Nephron (organoid): ENCODE measurements at regions not wholly inside any gene's neighbourhood (a gene's known extent, or its start where the extent isn't known, plus 50 kb on each side); places are given as distances from the start of the nearest gene placed in this dataset.

Experiments used
- H3K27ac Mint-ChIP-seq, 3 experiments: 2 replicates each; pipeline ENCODE4 v1.8.0; 2020; ENCODE audit warnings: mixed read lengths in 3 of 3, mild to moderate bottlenecking in 2 of 3, moderate library complexity in 1 of 3
- H3K27me3 Mint-ChIP-seq: 2 replicates; pipeline ENCODE4 v1.8.0; 2021; ENCODE audit warnings: low read depth, mild to moderate bottlenecking, moderate library complexity, mixed read lengths
- H3K36me3 Mint-ChIP-seq: 2 replicates; pipeline ENCODE4 v1.8.0; 2020; ENCODE audit warnings: low read depth, mixed read lengths
- H3K4me1 Mint-ChIP-seq: 2 replicates; pipeline ENCODE4 v1.8.0; 2020; ENCODE audit warnings: mixed read lengths
- H3K4me3 Mint-ChIP-seq, 3 experiments: 2 replicates each; pipeline ENCODE4 v1.8.0; 2020; ENCODE audit warnings: mild to moderate bottlenecking in 3 of 3, mixed read lengths in 3 of 3, moderate library complexity in 2 of 3
- H3K9me3 Mint-ChIP-seq: 2 replicates; pipeline ENCODE4 v1.8.0; 2020; ENCODE audit warnings: mixed read lengths
- TF ChIP-seq, protein P1 (sequence below), 3 experiments: fragments of 200-600 bp; sonication (generic); IDR thresholded peaks; one replicate each; pipeline ENCODE4 v1.5.0; 2021; ENCODE audit warnings: antibody characterized with exemption in 3 of 3; ENCODE audit not compliant: unreplicated experiment in 3 of 3

DNA sequence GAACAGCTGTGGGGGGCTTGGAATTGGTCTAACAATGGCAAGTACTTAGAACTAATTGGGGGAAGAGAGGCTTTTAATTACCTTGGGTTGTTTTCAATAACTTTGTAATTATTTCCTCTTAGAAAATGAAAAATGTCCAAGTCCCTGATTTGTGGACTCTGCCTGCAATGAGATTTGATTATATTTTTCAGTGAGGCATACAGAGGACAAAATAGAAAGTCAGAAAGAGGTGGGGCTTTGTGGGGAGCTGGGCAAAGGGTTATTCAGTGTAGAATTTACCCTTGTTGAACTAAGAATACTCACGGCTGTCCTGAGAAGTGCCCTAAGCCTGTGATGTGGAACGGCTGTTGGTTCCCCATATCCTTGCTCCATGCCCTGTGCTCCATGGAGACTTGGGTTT is 153.0 kb downstream of the ICE1 start:
- Mint-ChIP-seq H3K4me3 (no peak overlapping the region), H3K9me3 (no peaks in the 10 kb centered on the region), H3K27me3 (peaks cover 7% of the 10 kb centered on the region), H3K27ac (no peak overlapping the region), H3K4me1 (peaks cover 17% of the 10 kb centered on the region), H3K36me3 (no peaks in the 10 kb centered on the region)
- TF ChIP-seq, protein P1, sequence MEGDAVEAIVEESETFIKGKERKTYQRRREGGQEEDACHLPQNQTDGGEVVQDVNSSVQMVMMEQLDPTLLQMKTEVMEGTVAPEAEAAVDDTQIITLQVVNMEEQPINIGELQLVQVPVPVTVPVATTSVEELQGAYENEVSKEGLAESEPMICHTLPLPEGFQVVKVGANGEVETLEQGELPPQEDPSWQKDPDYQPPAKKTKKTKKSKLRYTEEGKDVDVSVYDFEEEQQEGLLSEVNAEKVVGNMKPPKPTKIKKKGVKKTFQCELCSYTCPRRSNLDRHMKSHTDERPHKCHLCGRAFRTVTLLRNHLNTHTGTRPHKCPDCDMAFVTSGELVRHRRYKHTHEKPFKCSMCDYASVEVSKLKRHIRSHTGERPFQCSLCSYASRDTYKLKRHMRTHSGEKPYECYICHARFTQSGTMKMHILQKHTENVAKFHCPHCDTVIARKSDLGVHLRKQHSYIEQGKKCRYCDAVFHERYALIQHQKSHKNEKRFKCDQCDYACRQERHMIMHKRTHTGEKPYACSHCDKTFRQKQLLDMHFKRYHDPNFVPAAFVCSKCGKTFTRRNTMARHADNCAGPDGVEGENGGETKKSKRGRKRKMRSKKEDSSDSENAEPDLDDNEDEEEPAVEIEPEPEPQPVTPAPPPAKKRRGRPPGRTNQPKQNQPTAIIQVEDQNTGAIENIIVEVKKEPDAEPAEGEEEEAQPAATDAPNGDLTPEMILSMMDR (IDR thresholded peaks at IDR 0.05; ENCODE audit: unreplicated experiment in 3 of 3), result no peak

DNA sequence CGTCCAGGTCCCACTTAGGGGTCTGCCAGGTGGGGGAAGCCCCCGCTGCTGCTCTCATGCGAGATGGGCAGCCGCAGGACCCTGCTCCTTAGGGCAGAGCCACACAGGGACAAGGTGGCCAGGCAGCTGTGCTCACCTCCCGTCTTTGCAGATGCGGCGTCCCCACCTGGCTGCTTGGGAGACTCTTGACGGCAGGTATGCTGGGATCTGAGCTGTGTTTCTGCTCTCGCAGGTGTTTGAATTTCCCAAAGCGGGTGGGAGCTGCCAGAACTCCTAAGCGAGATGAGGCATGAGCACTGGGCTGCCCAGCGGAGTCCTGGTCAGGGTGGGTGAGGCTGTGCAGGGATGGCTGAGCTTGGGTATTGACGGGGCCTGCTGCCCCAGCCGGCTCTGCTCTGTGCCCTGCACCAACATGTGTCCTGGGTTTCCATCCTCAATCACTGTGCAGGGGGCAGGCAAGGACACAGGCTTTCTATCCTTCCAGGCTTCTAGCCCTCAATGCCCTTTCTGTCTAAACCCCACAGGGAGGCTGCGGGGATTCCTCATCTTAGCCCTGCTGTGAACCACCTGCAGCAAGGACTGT is 151.4 kb downstream of the ICE1 start:
- TF ChIP-seq, protein P1 (IDR thresholded peaks at IDR 0.05; ENCODE audit: unreplicated experiment in 3 of 3), result no peak
- H3K4me3 Mint-ChIP-seq, result no peak overlapping the region
- H3K27ac Mint-ChIP-seq, result peak overlapping the region; percentile 80 to 92 (median 87)
- no peaks in the 10 kb centered on the region for H3K9me3 Mint-ChIP-seq
- H3K36me3 Mint-ChIP-seq, result no peaks in the 10 kb centered on the region
- peaks cover 17% of the 10 kb centered on the region for H3K27me3 Mint-ChIP-seq
- peaks cover 21% of the 10 kb centered on the region for H3K4me1 Mint-ChIP-seq

DNA sequence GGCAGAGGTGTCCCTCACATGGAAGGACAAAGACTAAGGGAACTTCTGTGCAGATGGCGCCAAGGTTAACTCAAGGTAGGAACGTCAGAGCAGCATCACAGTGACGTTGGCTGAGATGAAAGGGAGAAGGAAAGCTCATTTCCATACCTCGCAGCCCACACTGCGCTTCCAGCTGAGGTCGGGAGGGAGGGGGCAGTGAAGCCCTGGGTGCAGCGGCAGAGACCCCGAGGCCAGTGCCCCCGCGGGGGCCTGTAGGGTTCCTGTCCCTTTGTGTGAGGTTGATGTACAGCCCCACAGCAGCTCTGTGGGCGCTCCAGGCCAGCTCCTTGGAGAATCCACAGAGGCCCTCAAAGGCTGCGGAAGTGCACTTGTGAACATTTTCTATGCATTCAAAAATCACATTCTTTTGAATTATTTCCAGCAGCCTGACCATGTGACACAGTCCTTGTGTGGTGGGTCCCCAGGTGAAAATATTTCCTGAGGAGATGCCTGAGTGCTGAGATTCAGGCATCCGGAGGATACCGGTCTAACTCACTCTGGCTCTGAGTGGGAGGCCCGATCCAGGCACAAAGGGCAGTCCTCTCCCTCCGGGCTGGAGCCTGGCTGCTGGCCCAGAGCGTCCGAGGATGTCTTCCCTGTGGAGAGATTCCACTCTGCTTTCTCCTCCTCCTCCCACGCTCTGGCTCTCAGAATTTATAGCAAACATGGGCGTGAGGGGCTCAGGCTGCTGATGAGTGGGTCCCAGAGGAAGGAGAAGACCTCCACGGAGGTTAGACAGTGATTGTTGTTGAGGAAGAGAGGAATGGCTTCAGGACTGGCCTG is 150.7 kb downstream of the ICE1 start:
- H3K4me1 Mint-ChIP-seq, result peaks cover 21% of the 10 kb centered on the region
- H3K27me3 Mint-ChIP-seq, result peaks cover 19% of the 10 kb centered on the region
- peak overlapping the region; percentile 26 to 33 (median 33) for H3K4me3 Mint-ChIP-seq
- TF ChIP-seq, protein P1 (IDR thresholded peaks at IDR 0.05; ENCODE audit: unreplicated experiment in 3 of 3), result no peak
- peak overlapping the region; percentile 80 to 92 (median 87) for H3K27ac Mint-ChIP-seq
- H3K9me3 Mint-ChIP-seq, result no peaks in the 10 kb centered on the region
- H3K36me3 Mint-ChIP-seq, result no peaks in the 10 kb centered on the region

DNA sequence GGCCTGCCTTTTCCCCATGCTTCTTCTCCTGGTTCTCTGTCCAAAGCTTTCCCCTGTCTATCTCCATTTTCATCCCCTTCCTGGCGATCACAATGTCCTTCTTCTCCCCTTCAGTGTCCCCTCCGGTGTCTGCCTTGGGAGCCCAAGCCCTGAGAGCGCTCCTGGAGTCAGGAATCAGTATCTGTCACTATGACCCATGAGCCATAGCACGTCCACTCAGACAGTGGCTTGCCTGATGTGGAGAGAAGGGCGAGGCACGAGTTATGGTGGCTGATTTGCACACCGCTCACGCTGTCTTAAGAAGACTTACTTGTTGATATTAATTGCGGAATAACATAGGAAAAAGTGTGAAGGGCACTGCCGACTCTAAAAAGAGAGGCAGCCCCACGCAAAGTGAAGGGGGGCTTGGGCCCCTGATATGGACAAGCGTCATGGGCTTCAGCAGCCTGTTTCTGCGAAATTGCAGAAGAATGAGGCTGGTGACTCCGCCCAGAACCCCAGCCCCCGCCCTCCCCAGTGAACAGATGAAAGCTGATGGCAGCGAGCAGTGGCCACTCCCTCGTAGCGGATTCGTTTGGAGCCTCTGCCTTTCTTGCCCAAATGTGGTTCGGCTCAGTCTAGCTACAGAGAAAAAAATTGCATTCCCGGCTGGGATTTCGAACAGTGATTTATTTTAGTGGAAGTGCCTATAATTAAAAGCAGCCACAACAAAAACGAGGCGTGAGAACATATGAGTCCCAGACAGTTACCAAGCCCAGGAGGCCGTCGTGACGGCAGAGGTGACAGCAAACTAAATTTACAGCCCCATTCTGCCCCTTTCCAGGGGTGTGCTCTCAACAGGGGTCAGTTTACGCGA is 149.8 kb downstream of the ICE1 start:
- peak overlapping the region; percentile 80 to 92 (median 87) for H3K27ac Mint-ChIP-seq
- peak overlapping the region; percentile 33 to 37 (median 33) for H3K4me3 Mint-ChIP-seq
- H3K9me3 Mint-ChIP-seq, result no peaks in the 10 kb centered on the region
- peaks cover 21% of the 10 kb centered on the region for H3K4me1 Mint-ChIP-seq
- peaks cover 19% of the 10 kb centered on the region for H3K27me3 Mint-ChIP-seq
- H3K36me3 Mint-ChIP-seq, result no peaks in the 10 kb centered on the region
- TF ChIP-seq, protein P1 (IDR thresholded peaks at IDR 0.05; ENCODE audit: unreplicated experiment in 3 of 3), result no peak

DNA sequence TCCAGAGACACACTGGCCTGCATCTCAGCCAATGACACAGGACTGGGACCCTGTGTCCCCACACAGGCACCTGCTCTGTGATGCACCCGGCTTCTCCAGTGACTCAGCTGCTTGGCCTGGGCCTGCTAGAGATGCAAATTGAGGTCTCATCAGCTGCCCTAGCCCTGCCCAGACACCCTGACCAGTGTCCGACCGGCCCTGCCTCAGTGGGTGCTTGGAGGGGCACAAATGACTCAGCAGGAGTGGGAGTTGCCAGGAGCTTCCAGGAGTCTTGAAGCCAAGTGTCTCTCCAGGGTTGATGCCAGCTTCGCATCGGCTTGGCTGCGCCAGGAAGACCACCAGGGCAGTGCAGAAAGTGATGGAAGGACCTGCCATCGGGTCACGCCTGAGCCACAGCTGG is 148.2 kb downstream of the ICE1 start:
- H3K27me3 Mint-ChIP-seq, result peaks cover 15% of the 10 kb centered on the region
- no peaks in the 10 kb centered on the region for H3K9me3 Mint-ChIP-seq
- H3K36me3 Mint-ChIP-seq, result no peaks in the 10 kb centered on the region
- TF ChIP-seq, protein P1 (IDR thresholded peaks at IDR 0.05; ENCODE audit: unreplicated experiment in 3 of 3), result no peak
- peaks cover 18% of the 10 kb centered on the region for H3K4me1 Mint-ChIP-seq
- no peak overlapping the region for H3K4me3 Mint-ChIP-seq
- no peak overlapping the region for H3K27ac Mint-ChIP-seq
